Heart left ventricle (tissue), 16 donors: ENCODE measurements at regions not wholly inside any gene's neighbourhood (a gene's known extent, or its start where the extent isn't known, plus 50 kb on each side); places are given as distances from the start of the nearest gene placed in this dataset.

Source experiments
- ATAC-seq, 4 donors: fragments of 200-7000 bp; cut with Tn5 transposase; one replicate each; pipeline ENCODE4 v1.9.1; 2020 to 2022; ENCODE audit warnings: moderate library complexity in 4 of 4, mild to moderate bottlenecking in 3 of 4, moderate number of reproducible peaks in 1 of 4
- DNase-seq, 5 donors: peaks; one replicate each; pipeline ENCODE4 v3.0.0-alpha.2; 2020
- H3K27ac ChIP-seq, 12 donors: fragments of 200-600 bp; sonication (generic) in 4 of 12; one replicate each; pipeline versions ENCODE4 v1.5.0 to v1.8.0; 2016 to 2022; ENCODE audit warnings: mild to moderate bottlenecking in 2 of 12
- H3K27me3 ChIP-seq, 9 donors: fragments of 200-600 bp; sonication (generic) in 2 of 9; one replicate each; pipeline versions ENCODE4 v1.5.1 to v1.8.0; 2016 to 2022; ENCODE audit warnings: mild to moderate bottlenecking in 3 of 9
- H3K36me3 ChIP-seq, 9 donors: fragments of 200-600 bp; sonication (generic) in 2 of 9; one replicate each; pipeline versions ENCODE4 v1.5.0 to v1.8.0; 2018 to 2022; ENCODE audit warnings: mild to moderate bottlenecking in 2 of 9
- H3K4me1 ChIP-seq, 12 donors: fragments of 200-600 bp; sonication (generic) in 4 of 12; one replicate each; pipeline versions ENCODE4 v1.5.0 to v1.8.0; 2016 to 2022; ENCODE audit warnings: mild to moderate bottlenecking in 3 of 12
- H3K4me3 ChIP-seq, 12 donors: fragments of 200-600 bp; sonication (generic) in 4 of 12; one replicate each; pipeline versions ENCODE4 v1.5.0 to v1.8.0; 2017 to 2022; ENCODE audit warnings: mild to moderate bottlenecking in 9 of 12, moderate library complexity in 4 of 12
- H3K9me3 ChIP-seq, 12 donors: fragments of 200-600 bp; sonication (generic) in 4 of 12; one replicate each; pipeline versions ENCODE4 v1.5.0 to v1.8.0; 2016 to 2022; ENCODE audit warnings: mild to moderate bottlenecking in 1 of 12
- CTCF ChIP-seq, 12 donors: fragments of 200-600 bp; sonication (generic) in 4 of 12; IDR thresholded peaks; one replicate each; pipeline versions ENCODE4 v1.5.0 to v1.8.0; 2018 to 2022; ENCODE audit warnings: antibody characterized with exemption in 12 of 12, mild to moderate bottlenecking in 5 of 12
- POLR2A ChIP-seq, 2 donors: fragments of 450-650 bp; IDR thresholded peaks; one replicate each; pipeline ENCODE4 v1.6.1; 2017; ENCODE audit warnings: antibody characterized with exemption in 2 of 2, mild to moderate bottlenecking in 2 of 2, moderate library complexity in 2 of 2
- WGBS, 4 donors: extraction: QIAGEN DNeasy Blood & Tissue Kit in 2 of 4; methylation state at CpG; one replicate each; pipeline versions ENCODE4 v1.1.5 to v1.1.7; 2013 to 2018; 5-methylcytosine and 5-hydroxymethylcytosine counted together
- intact Hi-C, 10 donors: fragments of 100-400 bp; cut with DNase I; formaldehyde crosslinking; loops; one replicate each; pipeline versions ENCODE4 v1.11.1 to v1.14.2; 2022
- donor health status: ischemic (EF 13 %, LVEDD 7.1; RV severe dilation, severe dysfunction).
- donor health status: healthy with polysubstance abuse.
- donor health status: DM: no; HTN: yes; CAD: no.
- donor health status: DM: no; HTN: no; CAD: no.
- donor health status: ischemic (EF 25% LVEDD 6.9; RV normal size, moderate dysfunction).
- donor health status: ischemic (EF 25% LVEDD 5.7; RV mildly dilated, moderate dysfunction).
- donor health status: healthy.
- donor health status: DM: yes; HTN: yes; CAD: no.
- donor health status: ischemic (EF 35%, LVEDD 5.7; RV mildly dilated, moderate dysfunction).
- donor health status: nonischemic (EF 11% LVEDD 7.7; RV severe dilation, severe dysfunction).
- donor health status: DM: yes; HTN: yes; CAD: no.
- donor health status: PGD.
- donor health status: ischemic (EF 29% LVEDD 5.4; RV normal size, mild dysfunction).
- donor health status: nonischemic (EF 23%, LVEDD 6.1; RV moderate dilation, normal function).

- TF ChIP-seq POLR2A (IDR thresholded peaks at IDR 0.05) = no peak
- no peak for TF ChIP-seq CTCF (IDR thresholded peaks at IDR 0.05)
- Histone ChIP-seq H3K27me3 (no peaks in the 10 kb centered on the region), H3K27ac (no peak overlapping the region), H3K4me3 (no peak overlapping the region), H3K36me3 (no peaks in the 10 kb centered on the region), H3K4me1 (no peaks in the 10 kb centered on the region), H3K9me3 (peaks cover 0 to 16% (median 0%) of the 10 kb centered on the region in 12 donors)
- no peak for ATAC-seq
- WGBS, 4 donors = 45 to 58% (median 47%) methylated on average over 1 of the region's 1 CpG
- DNase-seq = no peak
- intact Hi-C loops = no loop called here
Observed at GRCh38 chr4:43882470-43882869, 566.1 kb downstream of the KCTD8 start.

GRCh38 chr4:43886196-43886595, 562.4 kb downstream of the KCTD8 start:
- ATAC-seq (no peak), DNase-seq (no peak)
- intact Hi-C loops = no loop called here
- TF ChIP-seq CTCF (IDR thresholded peaks at IDR 0.05) (no peak), POLR2A (IDR thresholded peaks at IDR 0.05) (no peak)
- H3K9me3 ChIP-seq = peaks cover 0 to 5% (median 0%) of the 10 kb centered on the region in 12 donors
- no peak overlapping the region for H3K27ac ChIP-seq
- no peaks in the 10 kb centered on the region for H3K36me3 ChIP-seq
- WGBS, 4 donors = 64 to 78% (median 71%) methylated on average over 3 of the region's 3 CpGs
- no peak overlapping the region for H3K4me3 ChIP-seq
- H3K4me1 ChIP-seq = no peaks in the 10 kb centered on the region
- H3K27me3 ChIP-seq = no peaks in the 10 kb centered on the region

GRCh38 chr4:43898836-43899235, 549.8 kb downstream of the KCTD8 start:
- no peak overlapping the region for H3K27ac ChIP-seq
- no peaks in the 10 kb centered on the region for H3K36me3 ChIP-seq
- WGBS, 4 donors = 86 to 90% (median 87%) methylated on average over 15 of the region's 15 CpGs
- DNase-seq = no peak
- no peak overlapping the region for H3K4me3 ChIP-seq
- intact Hi-C loops = no loop called here
- no peak for ATAC-seq
- no peaks in the 10 kb centered on the region for H3K27me3 ChIP-seq
- TF ChIP-seq CTCF (IDR thresholded peaks at IDR 0.05) = no peak
- no peak for TF ChIP-seq POLR2A (IDR thresholded peaks at IDR 0.05)
- peaks cover 0 to 2% (median 0%) of the 10 kb centered on the region in 12 donors for H3K9me3 ChIP-seq
- no peaks in the 10 kb centered on the region for H3K4me1 ChIP-seq

- Histone ChIP-seq H3K27me3 (no peaks in the 10 kb centered on the region), H3K4me1 (no peaks in the 10 kb centered on the region), H3K27ac (no peak overlapping the region), H3K36me3 (no peaks in the 10 kb centered on the region), H3K4me3 (no peak overlapping the region), H3K9me3 (no peaks in the 10 kb centered on the region)
- intact Hi-C loops = no loop called here
- TF ChIP-seq POLR2A (IDR thresholded peaks at IDR 0.05) (no peak), CTCF (IDR thresholded peaks at IDR 0.05) (no peak)
- ATAC-seq (no peak), DNase-seq (no peak)
- 88 to 93% (median 90%) methylated on average over 4 of the region's 4 CpGs for WGBS, 4 donors
Observed at GRCh38 chr4:43903456-43903855, 545.2 kb downstream of the KCTD8 start.
